GM12878 (cell line): ENCODE measurements at regions not wholly inside any gene's neighbourhood (a gene's known extent, or its start where the extent isn't known, plus 50 kb on each side); places are given as distances from the start of the nearest gene placed in this dataset.

Experiments
- EZH2 ChIP-seq: IDR thresholded peaks from 2 replicates; pipeline ENCODE4 v1.6.1; 2012; ENCODE audit warnings: low read depth, mild to moderate bottlenecking, control low read depth, inconsistent platforms, low read length, borderline replicate concordance; ENCODE audit not compliant: control insufficient read depth
- POLR2A ChIP-seq: IDR thresholded peaks from 2 replicates; pipeline ENCODE4 v1.6.1; 2011; ENCODE audit warnings: low read depth, mild to moderate bottlenecking, low read length
- RAD21 ChIP-seq: IDR thresholded peaks from 2 replicates; pipeline ENCODE4 v1.6.1; 2011; ENCODE audit warnings: mild to moderate bottlenecking, low read depth, low read length, moderate library complexity; ENCODE audit not compliant: insufficient read depth
- ZBTB11 ChIP-seq: fragments of 450-650 bp; formaldehyde crosslinking; IDR thresholded peaks from 2 replicates; pipeline ENCODE4 v1.5.0; 2022; ENCODE audit warnings: mild to moderate bottlenecking, missing genetic modification characterization

DNA sequence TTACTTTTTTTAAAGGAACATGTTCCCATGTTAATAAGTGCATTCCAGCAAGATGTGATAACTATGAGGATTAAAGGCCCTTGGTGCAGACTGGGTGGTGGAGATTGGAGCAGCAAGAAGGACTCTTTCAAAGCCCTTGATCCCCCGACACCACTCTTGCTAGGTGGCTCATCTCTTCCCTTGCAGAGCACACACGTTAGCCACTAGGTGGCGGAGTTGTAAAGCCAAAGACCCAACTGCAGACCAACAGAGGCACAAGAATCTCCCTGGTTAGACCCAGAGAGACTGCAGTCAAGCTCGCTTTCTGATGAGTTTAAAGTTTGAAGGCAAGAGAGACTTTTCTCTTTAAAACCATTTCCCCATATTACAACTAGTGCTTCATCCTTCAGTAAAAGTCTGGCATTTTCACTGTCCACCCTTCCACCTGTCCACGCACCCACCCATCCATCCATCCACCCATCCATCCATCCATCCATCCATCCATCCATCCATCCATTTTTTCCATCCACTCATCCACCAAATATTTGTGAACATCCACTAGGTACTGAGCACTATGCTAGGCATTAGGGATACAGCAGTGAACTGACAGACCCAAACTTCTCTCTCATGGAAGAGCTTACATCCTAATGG is 226.9 kb downstream of the MSX2 start:
- no peak for TF ChIP-seq POLR2A
- no peak for TF ChIP-seq EZH2
- peak; percentile 92 for TF ChIP-seq RAD21
- no peak for TF ChIP-seq ZBTB11 (CRISPR knock-in tag)
